PC-9 (cell line): ENCODE measurements at regions not wholly inside any gene's neighbourhood (a gene's known extent, or its start where the extent isn't known, plus 50 kb on each side); places are given as distances from the start of the nearest gene placed in this dataset.

Source experiments
- BruUV-seq: library from RNA; stranded (reverse); fragments of 400-500 nt; replicated peaks from 2 replicates; lab custom pipeline; 2021; lab: Mats Ljungman, UMichigan
- CTCF ChIA-PET: fragments of 300-600 bp; sonication (Branson Sonifier 250); formaldehyde crosslinking; loops from one replicate; lab custom pipeline; 2022; ENCODE audit warnings: antibody characterized with exemption; lab: Charles Lee
- POLR2A ChIA-PET: fragments of 300-600 bp; sonication (Branson Sonifier 250); formaldehyde crosslinking; loops from one replicate; lab custom pipeline; 2022; ENCODE audit warnings: antibody characterized with exemption; ENCODE audit not compliant: unreplicated experiment; lab: Charles Lee
- DNase-seq, 2 experiments: peaks; one replicate each; pipeline versions ENCODE4 v3.0.0 to v3.0.0-alpha.2; 2015 to 2022; ENCODE audit warnings: mixed read lengths in 1 of 2
- H2AFZ ChIP-seq: fragments of 200-600 bp; sonication (generic); 2 replicates; pipeline ENCODE4 v1.8.1; 2017; ENCODE audit warnings: antibody characterized with exemption
- H3F3A ChIP-seq: fragments of 200-600 bp; sonication (generic); 2 replicates; pipeline ENCODE4 v1.8.1; 2017; ENCODE audit warnings: antibody characterized with exemption, mild to moderate bottlenecking, low read depth; ENCODE audit not compliant: insufficient read depth
- H3K27ac ChIP-seq: fragments of 200-600 bp; sonication (generic); 2 replicates; pipeline ENCODE4 v1.6.1; 2016; ENCODE audit warnings: mixed run types
- H3K27me3 ChIP-seq: fragments of 200-600 bp; sonication (generic); 2 replicates; pipeline ENCODE4 v1.6.1; 2016; ENCODE audit warnings: low read depth, mixed run types; ENCODE audit not compliant: insufficient read depth
- H3K36me3 ChIP-seq: fragments of 200-600 bp; sonication (generic); 2 replicates; pipeline ENCODE4 v1.6.1; 2016; ENCODE audit warnings: low read depth, mixed run types
- H3K4me1 ChIP-seq: fragments of 200-600 bp; sonication (generic); replicated peaks from 2 replicates; pipeline ENCODE4 v1.6.1; 2016; ENCODE audit warnings: mixed run types; ENCODE audit not compliant: insufficient read depth
- H3K4me2 ChIP-seq: fragments of 200-600 bp; sonication (generic); 2 replicates; pipeline ENCODE4 v1.6.1; 2017; ENCODE audit warnings: mixed run types
- H3K4me3 ChIP-seq: fragments of 200-600 bp; sonication (generic); 2 replicates; pipeline ENCODE4 v1.6.1; 2016; ENCODE audit warnings: mixed run types
- H3K79me2 ChIP-seq: fragments of 200-600 bp; sonication (generic); 2 replicates; pipeline ENCODE4 v1.6.1; 2017; ENCODE audit warnings: low read depth, mixed run types
- H3K9me2 ChIP-seq: fragments of 200-600 bp; sonication (generic); 2 replicates; pipeline ENCODE4 v1.8.1; 2017; ENCODE audit warnings: mild to moderate bottlenecking; ENCODE audit not compliant: insufficient read depth
- H3K9me3 ChIP-seq: fragments of 200-600 bp; sonication (generic); 2 replicates; pipeline ENCODE4 v1.8.1; 2016; ENCODE audit warnings: low read depth; ENCODE audit not compliant: insufficient read depth
- H4K20me1 ChIP-seq: fragments of 200-600 bp; sonication (generic); 2 replicates; pipeline ENCODE4 v1.8.1; 2017; ENCODE audit not compliant: insufficient read depth
- EZH2 ChIP-seq: fragments of 200-600 bp; sonication (generic); IDR thresholded peaks from 2 replicates; pipeline ENCODE4 v1.8.0; 2017; ENCODE audit warnings: antibody characterized with exemption, low read depth
- intact Hi-C: fragments of 100-400 bp; cut with micrococcal nuclease; formaldehyde crosslinking; loops from one replicate; pipeline ENCODE4 v1.10.0; 2022; ENCODE audit not compliant: unreplicated experiment
- TF ChIP-seq, protein P1 (sequence below): fragments of 200-600 bp; sonication (generic); conservative IDR thresholded peaks from 2 replicates; pipeline ENCODE4 v1.6.1; 2017; ENCODE audit warnings: mixed run types, antibody characterized with exemption, mild to moderate bottlenecking, moderate library complexity

DNA sequence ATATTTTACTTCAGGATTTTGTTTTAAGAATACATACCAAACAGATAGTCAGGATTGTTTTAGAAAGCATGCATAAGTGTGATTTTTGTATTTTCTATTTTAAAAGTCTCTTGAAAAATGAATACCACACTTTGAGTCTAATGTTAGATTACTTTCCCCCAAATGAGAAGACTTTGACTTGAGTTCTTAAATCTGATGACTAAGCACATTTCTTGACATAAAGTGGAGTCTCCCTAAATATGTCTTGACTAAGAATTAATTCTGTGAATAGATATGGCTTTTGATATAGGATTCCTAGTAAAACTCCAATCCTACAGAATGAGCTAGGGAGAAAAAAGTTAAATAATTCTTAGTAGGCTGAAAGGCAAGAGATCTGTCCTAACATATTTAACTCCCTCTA lies 624.2 kb upstream of the SPRY2 start:
- Histone ChIP-seq H4K20me1 (no peaks in the 10 kb centered on the region), H3K4me2 (no peak overlapping the region), H3K4me3 (no peak overlapping the region), H3K36me3 (no peaks in the 10 kb centered on the region), H3K27me3 (no peaks in the 10 kb centered on the region), H3K9me2 (no peaks in the 10 kb centered on the region), H3K79me2 (no peaks in the 10 kb centered on the region), H3K4me1 (no peaks in the 10 kb centered on the region), H2AFZ (no peak overlapping the region), H3F3A (no peaks in the 10 kb centered on the region), H3K27ac (no peak overlapping the region), H3K9me3 (no peaks in the 10 kb centered on the region)
- no peak for TF ChIP-seq EZH2
- TF ChIP-seq, protein P1, sequence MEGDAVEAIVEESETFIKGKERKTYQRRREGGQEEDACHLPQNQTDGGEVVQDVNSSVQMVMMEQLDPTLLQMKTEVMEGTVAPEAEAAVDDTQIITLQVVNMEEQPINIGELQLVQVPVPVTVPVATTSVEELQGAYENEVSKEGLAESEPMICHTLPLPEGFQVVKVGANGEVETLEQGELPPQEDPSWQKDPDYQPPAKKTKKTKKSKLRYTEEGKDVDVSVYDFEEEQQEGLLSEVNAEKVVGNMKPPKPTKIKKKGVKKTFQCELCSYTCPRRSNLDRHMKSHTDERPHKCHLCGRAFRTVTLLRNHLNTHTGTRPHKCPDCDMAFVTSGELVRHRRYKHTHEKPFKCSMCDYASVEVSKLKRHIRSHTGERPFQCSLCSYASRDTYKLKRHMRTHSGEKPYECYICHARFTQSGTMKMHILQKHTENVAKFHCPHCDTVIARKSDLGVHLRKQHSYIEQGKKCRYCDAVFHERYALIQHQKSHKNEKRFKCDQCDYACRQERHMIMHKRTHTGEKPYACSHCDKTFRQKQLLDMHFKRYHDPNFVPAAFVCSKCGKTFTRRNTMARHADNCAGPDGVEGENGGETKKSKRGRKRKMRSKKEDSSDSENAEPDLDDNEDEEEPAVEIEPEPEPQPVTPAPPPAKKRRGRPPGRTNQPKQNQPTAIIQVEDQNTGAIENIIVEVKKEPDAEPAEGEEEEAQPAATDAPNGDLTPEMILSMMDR = no peak
- DNase-seq = no peak
- POLR2A ChIA-PET = no interaction called here
- CTCF ChIA-PET = no interaction called here
- intact Hi-C loops = no loop called here
- no TSS peak for BruUV-seq

DNA sequence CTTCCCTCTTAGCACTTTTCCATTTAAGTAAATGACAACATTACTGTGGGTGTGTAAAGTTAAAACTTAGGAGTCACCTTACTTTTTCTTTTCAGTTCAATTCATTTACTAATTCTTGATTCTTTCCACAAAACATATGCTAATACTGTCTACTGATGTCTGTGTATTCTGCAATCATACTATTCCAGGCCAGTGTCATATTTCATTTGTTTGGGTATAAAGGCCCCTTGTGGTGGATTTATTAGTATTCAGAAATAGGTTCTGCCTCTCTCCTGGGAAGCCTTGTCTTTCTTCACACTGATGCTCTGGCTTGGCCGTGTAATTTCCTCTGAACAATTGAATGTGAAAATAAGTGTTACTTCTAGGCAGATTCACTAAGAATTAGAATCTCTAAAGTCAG lies 621.9 kb upstream of the SPRY2 start:
- intact Hi-C loops = no loop called here
- no peaks in the 10 kb centered on the region for H3K36me3 ChIP-seq
- H3K4me2 ChIP-seq = no peak overlapping the region
- no peaks in the 10 kb centered on the region for H3K79me2 ChIP-seq
- CTCF ChIA-PET = no interaction called here
- H3K9me2 ChIP-seq = no peaks in the 10 kb centered on the region
- H3K4me3 ChIP-seq = no peak overlapping the region
- TF ChIP-seq EZH2 = no peak
- TF ChIP-seq, protein P1 = no peak
- no TSS peak for BruUV-seq
- DNase-seq = no peak
- no peaks in the 10 kb centered on the region for H3F3A ChIP-seq
- H2AFZ ChIP-seq = no peak overlapping the region
- H3K9me3 ChIP-seq = no peaks in the 10 kb centered on the region
- POLR2A ChIA-PET = no interaction called here
- no peaks in the 10 kb centered on the region for H3K27me3 ChIP-seq
- H3K27ac ChIP-seq = no peak overlapping the region
- no peaks in the 10 kb centered on the region for H4K20me1 ChIP-seq
- no peaks in the 10 kb centered on the region for H3K4me1 ChIP-seq

GRCh38 chr13:80962173-80962572 lies 621.2 kb upstream of the SPRY2 start:
- no peak overlapping the region for H3K4me3 ChIP-seq
- no peaks in the 10 kb centered on the region for H3F3A ChIP-seq
- no peaks in the 10 kb centered on the region for H4K20me1 ChIP-seq
- POLR2A ChIA-PET = no interaction called here
- no peaks in the 10 kb centered on the region for H3K9me3 ChIP-seq
- CTCF ChIA-PET = no interaction called here
- no peaks in the 10 kb centered on the region for H3K36me3 ChIP-seq
- H3K79me2 ChIP-seq = no peaks in the 10 kb centered on the region
- no peak overlapping the region for H3K4me2 ChIP-seq
- DNase-seq = no peak
- intact Hi-C loops = no loop called here
- no peaks in the 10 kb centered on the region for H3K4me1 ChIP-seq
- TF ChIP-seq EZH2 = no peak
- BruUV-seq = no TSS peak
- no peaks in the 10 kb centered on the region for H3K27me3 ChIP-seq
- H3K9me2 ChIP-seq = no peaks in the 10 kb centered on the region
- H2AFZ ChIP-seq = no peak overlapping the region
- H3K27ac ChIP-seq = no peak overlapping the region

DNA sequence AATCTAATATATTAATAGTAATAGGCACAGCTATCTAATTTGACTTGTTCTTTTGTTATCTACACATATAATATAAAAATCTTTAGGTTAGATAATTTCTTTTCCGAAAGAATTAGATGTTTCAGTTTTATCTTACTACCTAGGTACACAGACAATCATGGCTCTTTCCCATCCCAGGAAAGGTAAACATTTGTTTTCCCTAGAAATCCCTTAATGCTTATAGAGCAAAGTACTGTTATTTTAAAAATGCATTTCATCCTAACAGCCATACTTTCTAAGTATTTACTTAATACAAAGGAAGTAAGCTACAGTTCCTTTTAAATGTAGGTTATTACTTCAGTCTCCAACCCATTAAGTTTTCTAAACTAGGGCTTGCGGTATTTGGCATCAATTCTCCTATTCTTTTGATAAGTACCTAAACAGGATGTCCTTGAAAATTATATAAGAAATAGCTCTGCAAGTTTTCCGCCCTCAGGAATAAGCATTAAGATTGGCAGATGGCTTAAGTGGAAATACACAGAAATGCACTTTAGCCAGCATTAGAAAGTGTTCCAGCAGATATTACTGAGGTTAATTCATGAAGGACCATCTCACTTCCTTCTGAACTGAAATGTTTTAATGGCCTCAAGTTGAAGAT lies 616.2 kb upstream of the SPRY2 start:
- no peaks in the 10 kb centered on the region for H3K27me3 ChIP-seq
- POLR2A ChIA-PET = no interaction called here
- no peak overlapping the region for H3K4me3 ChIP-seq
- CTCF ChIA-PET = no interaction called here
- no peaks in the 10 kb centered on the region for H3K9me2 ChIP-seq
- no peak overlapping the region for H2AFZ ChIP-seq
- no peak for TF ChIP-seq EZH2
- TF ChIP-seq, protein P1 = no peak
- no peaks in the 10 kb centered on the region for H3K79me2 ChIP-seq
- H3K4me2 ChIP-seq = no peak overlapping the region
- no peak for DNase-seq
- H3K36me3 ChIP-seq = no peaks in the 10 kb centered on the region
- intact Hi-C loops = no loop called here
- no peaks in the 10 kb centered on the region for H3F3A ChIP-seq
- no peaks in the 10 kb centered on the region for H4K20me1 ChIP-seq
- H3K9me3 ChIP-seq = no peaks in the 10 kb centered on the region
- H3K27ac ChIP-seq = no peak overlapping the region
- H3K4me1 ChIP-seq = no peaks in the 10 kb centered on the region
- BruUV-seq = no TSS peak
